Neural crest cell (in vitro differentiated cells): ENCODE measurements at regions not wholly inside any gene's neighbourhood (a gene's known extent, or its start where the extent isn't known, plus 50 kb on each side); places are given as distances from the start of the nearest gene placed in this dataset.

Source experiments
- DNase-seq: peaks from one replicate; pipeline ENCODE4 v3.0.0; 2021; ENCODE audit warnings: low read depth, mixed read lengths, low spot score
- H3K27ac Mint-ChIP-seq: one replicate; pipeline ENCODE4 v1.8.0; 2021; ENCODE audit warnings: mild to moderate bottlenecking, mixed read lengths; ENCODE audit not compliant: unreplicated experiment
- H3K27me3 Mint-ChIP-seq: 2 replicates; pipeline ENCODE4 v1.8.0; 2021; ENCODE audit warnings: low read depth, mild to moderate bottlenecking, mixed read lengths
- H3K36me3 Mint-ChIP-seq: 2 replicates; pipeline ENCODE4 v1.8.0; 2021; ENCODE audit warnings: low read depth, mild to moderate bottlenecking, mixed read lengths
- H3K4me1 Mint-ChIP-seq: 2 replicates; pipeline ENCODE4 v1.8.0; 2021; ENCODE audit warnings: mixed read lengths
- H3K4me3 Mint-ChIP-seq: one replicate; pipeline ENCODE4 v1.8.0; 2021; ENCODE audit warnings: mild to moderate bottlenecking, mixed read lengths
- H3K9me3 Mint-ChIP-seq: 2 replicates; pipeline ENCODE4 v1.8.0; 2021; ENCODE audit warnings: mixed read lengths
- TF ChIP-seq, protein P1 (sequence below): fragments of 200-600 bp; sonication (generic); conservative IDR thresholded peaks from 2 replicates; pipeline ENCODE4 v1.5.0; 2021; ENCODE audit warnings: antibody characterized with exemption, mild to moderate bottlenecking

DNA sequence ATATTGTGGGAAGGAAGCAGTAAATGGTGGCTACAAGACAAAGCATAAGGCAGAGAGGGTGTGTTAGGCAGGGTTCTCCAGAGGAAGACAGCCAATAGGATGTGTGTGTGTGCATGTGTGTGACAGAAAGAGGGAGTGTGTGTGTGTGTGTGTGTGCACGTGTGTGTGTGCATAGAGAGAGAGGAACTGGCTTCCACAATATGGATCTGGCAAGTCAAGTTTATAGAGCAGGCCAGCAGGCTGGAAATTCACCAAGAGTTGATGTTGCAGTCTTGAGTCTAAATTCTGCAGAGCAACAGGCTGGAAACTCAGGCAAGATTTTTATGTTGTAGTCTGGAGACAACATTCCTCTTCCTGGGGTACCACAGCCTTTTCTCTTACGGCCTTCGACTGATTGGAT lies 374.0 kb downstream of the TNS3 start:
- Mint-ChIP-seq H3K4me1 (no peaks in the 10 kb centered on the region), H3K27me3 (no peaks in the 10 kb centered on the region), H3K9me3 (peaks cover 10% of the 10 kb centered on the region), H3K36me3 (no peaks in the 10 kb centered on the region), H3K27ac (no peak overlapping the region), H3K4me3 (no peak overlapping the region)
- DNase-seq, result no peak
- TF ChIP-seq, protein P1, sequence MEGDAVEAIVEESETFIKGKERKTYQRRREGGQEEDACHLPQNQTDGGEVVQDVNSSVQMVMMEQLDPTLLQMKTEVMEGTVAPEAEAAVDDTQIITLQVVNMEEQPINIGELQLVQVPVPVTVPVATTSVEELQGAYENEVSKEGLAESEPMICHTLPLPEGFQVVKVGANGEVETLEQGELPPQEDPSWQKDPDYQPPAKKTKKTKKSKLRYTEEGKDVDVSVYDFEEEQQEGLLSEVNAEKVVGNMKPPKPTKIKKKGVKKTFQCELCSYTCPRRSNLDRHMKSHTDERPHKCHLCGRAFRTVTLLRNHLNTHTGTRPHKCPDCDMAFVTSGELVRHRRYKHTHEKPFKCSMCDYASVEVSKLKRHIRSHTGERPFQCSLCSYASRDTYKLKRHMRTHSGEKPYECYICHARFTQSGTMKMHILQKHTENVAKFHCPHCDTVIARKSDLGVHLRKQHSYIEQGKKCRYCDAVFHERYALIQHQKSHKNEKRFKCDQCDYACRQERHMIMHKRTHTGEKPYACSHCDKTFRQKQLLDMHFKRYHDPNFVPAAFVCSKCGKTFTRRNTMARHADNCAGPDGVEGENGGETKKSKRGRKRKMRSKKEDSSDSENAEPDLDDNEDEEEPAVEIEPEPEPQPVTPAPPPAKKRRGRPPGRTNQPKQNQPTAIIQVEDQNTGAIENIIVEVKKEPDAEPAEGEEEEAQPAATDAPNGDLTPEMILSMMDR, result no peak

GRCh38 chr7:47204709-47205108 lies 377.2 kb downstream of the TNS3 start:
- TF ChIP-seq, protein P1, result no peak
- peaks cover 10% of the 10 kb centered on the region for H3K9me3 Mint-ChIP-seq
- H3K36me3 Mint-ChIP-seq, result no peaks in the 10 kb centered on the region
- H3K27ac Mint-ChIP-seq, result no peak overlapping the region
- no peaks in the 10 kb centered on the region for H3K27me3 Mint-ChIP-seq
- no peak for DNase-seq
- H3K4me3 Mint-ChIP-seq, result no peak overlapping the region
- H3K4me1 Mint-ChIP-seq, result peaks cover 3% of the 10 kb centered on the region

GRCh38 chr7:47202146-47202783 lies 379.6 kb downstream of the TNS3 start:
- H3K36me3 Mint-ChIP-seq, result no peaks in the 10 kb centered on the region
- H3K4me1 Mint-ChIP-seq, result peaks cover 3% of the 10 kb centered on the region
- H3K27me3 Mint-ChIP-seq, result no peaks in the 10 kb centered on the region
- no peak overlapping the region for H3K27ac Mint-ChIP-seq
- DNase-seq, result no peak
- no peak overlapping the region for H3K4me3 Mint-ChIP-seq
- TF ChIP-seq, protein P1, result no peak
- peaks cover 3% of the 10 kb centered on the region for H3K9me3 Mint-ChIP-seq

DNA sequence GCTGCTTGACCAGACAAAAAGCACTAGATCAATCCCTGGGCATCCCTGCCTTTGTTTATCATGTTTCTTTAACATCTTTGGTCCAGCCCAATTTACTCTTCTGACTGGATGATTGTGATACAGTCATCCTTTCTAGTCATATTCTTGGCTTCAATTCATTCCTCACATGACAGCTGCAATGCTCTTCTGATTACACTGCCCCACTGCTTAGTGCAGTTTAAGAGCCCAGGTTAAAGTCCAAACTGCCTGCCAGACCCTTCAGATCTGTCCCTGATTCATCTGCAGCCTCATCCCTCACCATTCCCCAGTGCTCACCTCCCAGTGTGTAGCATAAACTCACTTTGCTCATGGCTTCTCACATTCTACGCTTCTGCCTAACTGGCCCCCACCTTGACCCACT lies 383.8 kb downstream of the TNS3 start:
- DNase-seq, result no peak
- TF ChIP-seq, protein P1, result no peak
- no peaks in the 10 kb centered on the region for H3K27me3 Mint-ChIP-seq
- no peaks in the 10 kb centered on the region for H3K9me3 Mint-ChIP-seq
- no peak overlapping the region for H3K4me3 Mint-ChIP-seq
- no peak overlapping the region for H3K27ac Mint-ChIP-seq
- H3K36me3 Mint-ChIP-seq, result no peaks in the 10 kb centered on the region
- H3K4me1 Mint-ChIP-seq, result peaks cover 3% of the 10 kb centered on the region

DNA sequence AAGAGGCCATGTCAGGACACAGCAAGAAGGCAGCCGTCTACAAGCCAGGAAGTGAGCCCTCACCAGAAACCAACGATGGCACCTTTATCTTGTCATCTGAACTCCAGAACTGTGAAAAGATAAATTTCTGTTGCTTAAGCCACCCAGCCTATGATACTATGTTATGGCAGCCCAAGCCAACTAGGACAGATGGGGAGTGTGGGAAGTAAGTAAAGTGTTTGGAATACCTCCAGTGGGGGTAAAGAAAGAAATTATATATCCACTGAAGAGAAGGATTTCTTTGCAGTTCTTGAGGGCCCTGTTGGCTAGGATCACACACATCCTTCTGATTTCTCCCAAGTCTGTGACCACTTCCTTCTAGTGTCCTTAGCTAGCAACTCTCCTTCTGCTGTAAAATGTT lies 384.4 kb downstream of the TNS3 start:
- Mint-ChIP-seq H3K27me3 (no peaks in the 10 kb centered on the region), H3K36me3 (no peaks in the 10 kb centered on the region), H3K4me3 (no peak overlapping the region), H3K27ac (no peak overlapping the region), H3K4me1 (peaks cover under 1% of the 10 kb centered on the region), H3K9me3 (no peaks in the 10 kb centered on the region)
- TF ChIP-seq, protein P1, result no peak
- no peak for DNase-seq
